Thyroid gland (tissue), 4 donors: ENCODE measurements at regions not wholly inside any gene's neighbourhood (a gene's known extent, or its start where the extent isn't known, plus 50 kb on each side); places are given as distances from the start of the nearest gene placed in this dataset.

ENCODE experiments used
- CTCF ChIP-seq, 6 experiments: fragments of 200-600 bp in 3 of 6; fragments of 450-650 bp in 3 of 6; sonication (generic) in 3 of 6; IDR thresholded peaks; one replicate each; pipeline ENCODE4 v1.5.1; 2016 to 2019; ENCODE audit warnings: antibody characterized with exemption in 6 of 6, mild to moderate bottlenecking in 2 of 6, inconsistent platforms in 1 of 6, moderate library complexity in 1 of 6
- POLR2A ChIP-seq, 2 donors: fragments of 450-650 bp; IDR thresholded peaks; one replicate each; pipeline ENCODE4 v1.6.1; 2017; ENCODE audit warnings: antibody characterized with exemption in 2 of 2, mild to moderate bottlenecking in 2 of 2, moderate library complexity in 1 of 2

DNA sequence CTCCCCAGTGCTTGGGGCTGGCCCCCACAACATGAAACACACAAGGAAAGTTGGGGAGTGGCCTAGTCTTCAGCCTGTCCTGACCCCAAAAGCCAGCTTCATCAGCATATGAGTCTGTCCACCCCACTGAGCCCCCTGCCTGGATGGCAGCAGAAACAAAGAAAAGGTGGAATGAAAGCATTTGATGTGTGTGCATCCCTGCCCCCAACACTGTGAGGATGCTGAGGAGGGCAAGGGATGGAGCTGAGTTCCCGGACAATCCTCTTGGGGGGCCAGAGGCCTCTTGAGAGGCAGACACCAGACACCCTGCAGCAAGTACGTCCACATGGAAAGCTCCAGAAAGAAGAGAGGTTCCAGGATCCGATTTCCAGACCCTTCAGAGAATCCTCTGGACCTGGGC, 113.5 kb upstream of the PPP1R26 start:
- TF ChIP-seq CTCF (IDR thresholded peaks at IDR 0.05) (no peak), POLR2A (IDR thresholded peaks at IDR 0.05) (no peak)
